ENCODE measurements at regions not wholly inside any gene's neighbourhood (a gene's known extent, or its start where the extent isn't known, plus 50 kb on each side); places are given as distances from the start of the nearest gene placed in this dataset.

- Mint-ChIP-seq H3K4me3 (no peak overlapping the region), H3K36me3 (no peaks in the 10 kb centered on the region), H3K4me1 (peaks cover 6% of the 10 kb centered on the region), H3K27me3 (ENCODE audit: low read depth) (no peaks in the 10 kb centered on the region), H3K27ac (no peak overlapping the region), H3K9me3 (0 out of 2 replicates have a peak, but pooled peaks cover 7% of the 10 kb centered on the region)
- POLR2A ChIA-PET = no interaction called here
- ATAC-seq = no peak
- DNase-seq (ENCODE audit: low spot score) = no peak
- no peak for TF ChIP-seq ZNF423 (CRISPR knock-in tag; IDR thresholded peaks at IDR 0.05)
- no peak for TF ChIP-seq E2F1 (CRISPR knock-in tag; IDR thresholded peaks at IDR 0.05)
- no peak for TF ChIP-seq RELA (CRISPR knock-in tag; IDR thresholded peaks at IDR 0.05; ENCODE audit: borderline replicate concordance)
- no peak for TF ChIP-seq ARID4B (CRISPR knock-in tag; IDR thresholded peaks at IDR 0.05; ENCODE audit: borderline replicate concordance)
- TF ChIP-seq CREB1 (CRISPR knock-in tag; IDR thresholded peaks at IDR 0.05) = no peak
- TF ChIP-seq SMAD4 (CRISPR knock-in tag; IDR thresholded peaks at IDR 0.05) = no peak
- CTCF ChIA-PET = no interaction called here
These were observed 541.3 kb upstream of the LRRTM4 start for GRCh38 chr2:78063246-78064020.

GRCh38 chr2:78065366-78065765 lies 543.2 kb upstream of the LRRTM4 start:
- no peaks in the 10 kb centered on the region for H3K9me3 Mint-ChIP-seq
- H3K4me1 Mint-ChIP-seq = peaks cover 6% of the 10 kb centered on the region
- ChIA-PET POLR2A (no interaction called here), CTCF (no interaction called here)
- DNase-seq (ENCODE audit: low spot score) (no peak), ATAC-seq (no peak)
- no peak overlapping the region for H3K27ac Mint-ChIP-seq
- H3K27me3 Mint-ChIP-seq (ENCODE audit: low read depth) = no peaks in the 10 kb centered on the region
- TF ChIP-seq FOXK1 (CRISPR knock-in tag; IDR thresholded peaks at IDR 0.05) = no peak
- TF ChIP-seq ZNF317 (CRISPR knock-in tag; IDR thresholded peaks at IDR 0.05; ENCODE audit: borderline replicate concordance, low read depth) = no peak
- TF ChIP-seq RORB (CRISPR knock-in tag; IDR thresholded peaks at IDR 0.05) = no peak
- no peak for TF ChIP-seq NFE2L1 (CRISPR knock-in tag; IDR thresholded peaks at IDR 0.05)
- TF ChIP-seq GTF2I (CRISPR knock-in tag; conservative IDR thresholded peaks at IDR 0.05) = no peak
- no peak for TF ChIP-seq CREM (CRISPR knock-in tag; IDR thresholded peaks at IDR 0.05)
- no peak for TF ChIP-seq JUN (CRISPR knock-in tag; IDR thresholded peaks at IDR 0.05)
- no peak for TF ChIP-seq SOX15 (CRISPR knock-in tag; IDR thresholded peaks at IDR 0.05)
- no peak for TF ChIP-seq NR1H2 (CRISPR knock-in tag; IDR thresholded peaks at IDR 0.05)
- no peak for TF ChIP-seq ATF3 (CRISPR knock-in tag; conservative IDR thresholded peaks at IDR 0.05)
- TF ChIP-seq PRDM15 (CRISPR knock-in tag; IDR thresholded peaks at IDR 0.05) = no peak
- no peaks in the 10 kb centered on the region for H3K36me3 Mint-ChIP-seq
- H3K4me3 Mint-ChIP-seq = no peak overlapping the region
